ENCODE measurements at regions not wholly inside any gene's neighbourhood (a gene's known extent, or its start where the extent isn't known, plus 50 kb on each side); places are given as distances from the start of the nearest gene placed in this dataset.
"Not testable (repeated sequence)": the region's sequence is repeated elsewhere in the genome, so short reads cannot be mapped to it uniquely, and the experiment has no call there.

DNA sequence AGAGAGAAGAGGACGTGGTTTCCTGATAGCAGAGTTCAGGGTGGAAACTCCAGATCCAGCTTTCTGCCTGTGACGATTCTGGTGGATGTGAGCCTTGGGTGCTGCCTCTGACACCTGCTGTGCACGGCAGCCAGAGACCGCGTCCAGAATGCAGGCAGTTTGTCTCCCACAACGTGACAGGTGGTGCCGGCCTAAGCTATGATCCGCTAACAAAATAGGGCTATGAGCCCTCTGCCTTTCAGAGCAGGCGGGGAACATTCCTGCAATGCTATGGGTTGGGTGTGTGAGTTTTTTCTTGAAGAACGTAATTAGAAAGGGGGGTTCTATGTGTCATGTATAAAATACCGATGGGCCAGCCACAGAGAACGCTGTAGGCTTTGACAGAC lies 297.3 kb upstream of the PRKCQ start:
- DNase-seq (ENCODE audit: low read depth) = no peak

DNA sequence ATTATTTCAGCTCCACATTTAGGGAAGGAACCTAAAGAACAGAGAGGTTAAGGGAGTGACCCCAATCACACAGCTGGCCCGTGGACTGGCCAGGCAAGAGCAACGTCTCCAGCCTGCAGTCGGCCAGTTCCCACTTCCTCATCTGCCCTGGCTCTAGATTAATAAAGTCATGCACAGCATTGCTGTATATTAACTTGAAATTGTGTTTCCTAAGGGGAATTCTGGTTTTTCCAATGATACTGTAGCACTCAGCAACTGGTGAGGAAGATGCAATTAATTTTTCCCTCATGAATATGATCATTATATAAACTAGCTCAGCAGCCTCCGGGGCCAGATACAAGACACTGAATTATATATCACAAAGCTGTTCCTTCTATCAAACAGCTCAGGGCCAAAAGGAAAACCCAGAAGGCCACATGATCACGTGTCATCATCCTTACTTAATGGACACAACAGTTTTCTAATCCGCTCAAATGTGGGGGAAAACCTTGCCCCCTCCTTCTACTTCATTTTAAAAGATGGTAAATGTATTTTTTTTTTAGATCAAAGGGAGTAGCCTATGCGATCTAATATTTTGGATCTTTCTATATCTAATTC lies 295.3 kb upstream of the PRKCQ start:
- DNase-seq (ENCODE audit: low read depth) = no peak

DNA sequence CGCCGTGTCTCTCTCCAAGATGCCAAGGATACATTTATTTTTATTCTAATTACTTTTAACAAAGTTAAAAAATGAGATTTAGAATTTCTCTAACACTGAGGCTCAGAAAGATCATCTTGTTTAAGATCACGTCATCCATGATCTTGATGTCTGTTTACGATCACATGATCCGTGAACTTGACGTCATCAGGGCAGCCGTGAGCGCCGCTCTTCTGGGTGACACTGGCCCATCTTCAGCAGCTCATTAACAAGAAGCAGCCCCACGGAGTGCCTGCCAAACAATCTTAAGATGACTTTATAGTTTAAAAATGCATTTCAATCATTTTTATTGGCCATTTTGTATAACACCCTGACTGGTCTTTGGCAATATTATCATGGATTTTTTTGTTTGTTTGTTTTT lies 291.1 kb upstream of the PRKCQ start:
- DNase-seq (ENCODE audit: low read depth) = no peak

DNA sequence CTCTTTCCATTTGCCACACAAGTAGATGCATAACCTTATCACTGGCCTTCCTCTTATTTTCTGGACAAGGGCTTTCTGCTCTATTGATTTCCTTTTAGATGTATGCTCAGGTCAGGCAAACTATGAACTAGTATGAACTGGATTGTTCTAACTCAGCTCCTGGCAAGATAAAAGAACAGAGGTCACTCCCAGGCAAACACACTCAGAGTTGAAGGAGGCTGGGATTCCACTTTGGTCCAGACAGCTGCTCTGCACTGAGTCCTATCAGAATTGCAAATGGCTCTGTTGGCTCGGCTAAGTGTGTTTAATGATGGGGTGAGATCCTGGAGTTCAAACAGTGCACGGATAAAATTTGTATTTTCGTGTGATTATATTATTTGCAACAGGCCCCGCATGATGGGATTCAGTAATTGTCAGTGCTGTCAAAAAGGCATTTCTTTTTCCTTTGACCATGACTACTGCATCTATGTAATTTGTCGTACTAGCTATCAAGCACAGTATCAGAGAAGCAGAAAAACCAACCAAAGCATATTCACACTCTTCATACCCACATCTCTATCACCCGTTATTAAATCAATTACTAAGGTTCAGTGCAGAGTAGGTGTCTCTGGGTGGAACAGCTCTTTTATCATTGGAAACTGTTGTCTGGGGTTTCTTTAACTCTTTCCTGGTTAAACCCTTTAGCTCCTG lies 288.1 kb upstream of the PRKCQ start:
- no peak for DNase-seq (ENCODE audit: low read depth)

DNA sequence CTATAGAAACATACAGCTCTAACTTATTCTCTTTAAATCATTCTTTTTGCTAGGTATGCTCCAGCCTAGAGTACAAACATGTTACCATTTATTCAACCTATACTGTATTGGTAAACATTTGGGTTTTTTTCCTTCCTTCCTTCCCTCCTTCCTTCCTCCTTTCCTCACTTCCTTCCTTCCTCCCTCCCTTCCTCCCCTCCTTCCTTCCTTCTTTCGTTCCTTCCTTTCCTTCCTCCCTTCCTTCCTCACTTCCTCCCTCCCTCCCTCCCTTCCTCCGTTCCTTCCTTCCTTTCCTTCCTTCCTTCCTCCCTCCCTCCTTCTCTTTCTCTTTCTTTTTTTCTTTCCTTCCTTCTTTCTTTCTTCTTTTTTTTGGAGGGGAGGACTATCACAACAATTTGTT lies 286.7 kb upstream of the PRKCQ start:
- no peak for DNase-seq (ENCODE audit: low read depth)

DNA sequence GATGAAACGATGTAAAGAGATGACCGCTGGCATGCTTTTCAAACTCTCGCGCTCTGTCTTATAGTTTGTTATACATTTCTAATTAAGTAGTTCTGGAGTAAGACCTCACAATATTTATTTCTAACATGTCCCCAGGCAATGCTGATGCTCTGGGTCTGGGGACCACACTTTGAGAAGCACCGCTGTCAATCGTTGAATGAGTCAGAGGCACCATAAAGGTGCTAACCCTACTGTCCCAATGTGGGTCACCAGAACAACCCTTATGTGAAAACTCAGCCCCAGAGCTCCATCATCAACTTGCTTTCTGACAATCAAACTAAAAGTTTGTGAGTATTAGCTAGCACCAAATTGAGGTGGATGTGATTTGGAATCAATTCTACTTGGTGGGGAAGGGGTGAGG lies 284.1 kb upstream of the PRKCQ start:
- no peak for DNase-seq (ENCODE audit: low read depth)

DNA sequence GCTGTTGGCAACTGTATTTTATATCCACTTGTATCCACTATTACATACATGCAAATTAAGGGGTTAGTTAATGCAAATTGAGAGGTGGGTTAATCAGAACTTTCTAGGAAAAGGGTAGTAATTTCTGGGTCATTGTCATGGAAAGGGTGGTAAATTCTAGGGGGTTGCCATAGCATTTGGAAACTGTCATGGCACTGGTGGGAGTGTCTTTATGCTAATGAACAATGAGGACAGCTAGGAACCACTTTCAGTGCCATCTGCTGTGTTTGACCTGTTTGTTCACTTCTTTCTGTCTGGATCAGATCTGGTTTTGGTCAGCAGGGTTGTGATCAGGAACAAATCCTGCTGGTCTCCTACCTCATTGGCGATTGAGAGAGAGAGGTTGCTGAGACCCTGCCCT lies 283.3 kb upstream of the PRKCQ start:
- no peak for DNase-seq (ENCODE audit: low read depth)

DNA sequence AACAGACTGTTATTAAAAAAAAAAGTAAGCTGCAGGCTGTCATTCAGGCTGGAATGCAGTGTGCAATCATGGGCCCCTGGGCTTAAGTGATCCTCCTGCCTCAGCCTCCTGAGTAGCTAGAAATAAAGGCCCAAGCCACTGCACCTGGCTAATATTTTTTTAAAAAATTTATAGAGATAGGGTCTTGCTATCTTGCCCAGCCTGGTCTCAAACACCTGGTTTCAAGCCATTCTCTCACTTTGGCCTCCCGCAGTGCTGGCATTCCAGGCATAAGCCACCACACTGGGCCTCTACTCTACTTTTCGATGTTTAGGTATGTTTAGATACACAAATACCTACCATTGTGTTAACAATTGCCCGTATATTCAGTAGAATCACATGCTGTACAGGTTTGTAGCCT lies 270.4 kb upstream of the PRKCQ start:
- no peak for DNase-seq (ENCODE audit: low read depth)

DNA sequence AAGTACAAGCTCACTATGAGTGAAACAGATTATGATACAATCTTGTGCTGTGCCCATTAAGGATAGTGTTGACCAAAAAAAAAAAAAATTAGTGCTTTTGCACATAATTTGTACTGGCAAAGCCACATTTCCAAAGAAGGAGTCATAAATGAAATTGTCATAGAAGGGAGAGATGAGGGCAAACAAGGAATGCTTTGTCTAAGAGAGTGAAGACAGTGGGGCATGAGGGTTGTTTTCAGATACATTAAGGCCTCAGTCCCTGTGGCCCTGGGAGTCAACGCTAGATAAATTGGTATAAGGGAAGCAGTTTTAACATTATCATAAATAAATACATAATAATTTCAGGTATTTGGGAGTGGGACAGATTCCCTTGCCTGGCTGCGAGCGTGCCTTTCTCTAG lies 267.5 kb upstream of the PRKCQ start:
- no peak for DNase-seq (ENCODE audit: low read depth)

DNA sequence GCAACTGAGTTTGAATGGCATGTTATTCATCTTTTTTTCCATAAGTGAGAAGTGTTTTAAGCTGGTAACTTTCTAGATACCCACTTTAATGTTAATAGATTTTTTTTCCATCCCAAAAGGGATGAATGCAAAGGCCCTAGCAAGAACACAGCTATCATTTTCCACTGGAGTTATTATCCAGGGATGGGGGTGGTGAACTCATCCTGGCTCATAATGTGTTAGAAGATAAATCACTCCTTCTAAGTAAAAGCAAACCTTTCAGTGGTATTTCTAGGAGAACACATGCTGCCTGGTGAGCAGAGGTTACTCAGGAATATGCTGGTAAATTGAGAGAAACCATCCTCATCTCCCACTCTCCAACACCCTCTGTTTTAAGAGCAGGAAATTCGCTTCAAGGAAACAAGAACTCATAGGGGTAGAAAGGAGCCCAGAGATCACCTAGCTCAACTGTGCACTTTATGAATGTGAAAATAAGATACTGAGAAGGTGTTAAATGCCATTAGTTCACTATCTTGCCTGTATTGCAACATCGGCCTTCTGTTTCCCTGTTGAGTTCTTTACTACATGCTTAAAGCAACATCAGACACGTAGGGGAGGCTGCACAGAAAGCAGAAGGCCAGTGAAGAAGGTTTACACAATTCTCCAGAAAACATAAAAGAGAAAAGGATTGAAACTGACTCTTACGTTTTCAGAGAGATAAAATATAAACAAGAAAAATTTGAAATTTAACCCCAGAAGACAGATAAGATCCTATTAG lies 264.0 kb upstream of the PRKCQ start:
- no peak for DNase-seq (ENCODE audit: low read depth)

DNA sequence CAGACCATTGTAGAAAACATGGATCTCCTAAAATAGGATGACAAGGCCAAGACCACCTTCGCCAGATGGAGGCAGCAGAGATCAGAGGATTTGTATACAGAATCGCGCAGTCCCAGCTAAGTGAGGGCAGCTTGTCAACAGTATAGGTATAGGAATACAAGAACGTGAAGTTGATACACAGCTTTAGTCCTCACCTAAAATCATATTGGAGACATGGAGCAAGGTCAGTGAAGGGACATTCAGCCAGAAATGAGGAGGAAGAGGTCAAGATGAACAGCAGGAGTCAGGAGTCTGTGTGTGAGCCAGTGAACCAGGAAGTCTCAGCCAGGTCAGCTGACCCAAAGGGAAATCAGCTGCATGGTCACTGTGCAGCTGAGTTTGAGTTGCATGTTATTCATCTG lies 263.4 kb upstream of the PRKCQ start:
- no peak for DNase-seq (ENCODE audit: low read depth)

DNA sequence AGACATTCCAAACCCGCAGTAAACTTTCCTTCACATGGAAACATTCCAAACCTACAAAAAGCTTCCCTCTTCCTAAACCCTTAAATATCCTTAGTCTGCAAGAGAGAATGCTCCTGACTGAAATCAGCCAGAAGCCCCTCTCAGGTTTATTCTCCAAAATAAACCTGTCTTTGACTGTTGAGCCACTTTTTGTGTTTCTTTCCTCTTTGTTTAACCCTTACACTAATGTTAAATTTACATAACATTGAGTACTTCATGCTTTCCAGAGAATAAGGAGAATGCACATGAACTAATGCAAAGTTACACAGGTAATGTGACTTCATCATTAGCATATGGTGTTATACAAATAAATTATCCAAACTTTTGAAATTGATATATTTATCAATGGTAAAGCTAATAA lies 262.6 kb upstream of the PRKCQ start:
- no peak for DNase-seq (ENCODE audit: low read depth)

DNA sequence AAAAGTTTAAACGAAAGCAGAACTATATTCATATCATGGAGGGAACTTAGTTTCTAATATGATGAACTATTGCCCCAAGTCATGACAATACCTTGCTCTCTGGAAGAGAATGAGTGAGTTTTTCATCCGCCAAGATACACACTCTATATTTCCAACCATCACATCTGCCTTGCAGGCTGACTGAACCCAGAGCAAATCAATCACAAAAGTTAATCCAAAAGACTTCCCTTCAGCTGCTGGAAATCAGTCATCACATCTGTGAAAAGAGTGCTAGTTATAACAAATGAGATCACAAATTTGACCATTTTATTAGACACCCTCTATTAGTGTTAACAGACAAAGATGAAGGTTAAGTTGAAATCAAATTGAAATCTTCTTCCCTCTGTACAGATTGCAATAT lies 261.7 kb upstream of the PRKCQ start:
- DNase-seq (ENCODE audit: low read depth) = no peak

DNA sequence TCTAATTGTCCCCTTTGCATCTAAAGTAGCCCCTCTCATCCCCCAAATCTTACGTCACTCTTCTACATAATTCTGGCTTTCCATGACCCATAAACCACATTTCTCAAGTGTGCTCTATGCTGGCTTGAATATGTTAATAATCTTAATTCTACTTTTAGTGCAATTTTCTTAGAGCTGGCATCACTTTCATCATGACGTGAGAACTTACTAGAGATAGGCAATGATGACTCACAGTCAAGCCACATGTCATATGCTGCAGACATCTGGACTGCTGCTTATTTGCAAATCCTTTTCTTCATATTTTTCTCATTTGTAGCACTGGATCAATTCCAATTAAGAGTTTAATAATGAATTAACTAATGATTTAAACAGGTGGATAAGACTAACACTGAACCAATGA lies 260.7 kb upstream of the PRKCQ start:
- DNase-seq (ENCODE audit: low read depth) = peak; percentile 83

DNA sequence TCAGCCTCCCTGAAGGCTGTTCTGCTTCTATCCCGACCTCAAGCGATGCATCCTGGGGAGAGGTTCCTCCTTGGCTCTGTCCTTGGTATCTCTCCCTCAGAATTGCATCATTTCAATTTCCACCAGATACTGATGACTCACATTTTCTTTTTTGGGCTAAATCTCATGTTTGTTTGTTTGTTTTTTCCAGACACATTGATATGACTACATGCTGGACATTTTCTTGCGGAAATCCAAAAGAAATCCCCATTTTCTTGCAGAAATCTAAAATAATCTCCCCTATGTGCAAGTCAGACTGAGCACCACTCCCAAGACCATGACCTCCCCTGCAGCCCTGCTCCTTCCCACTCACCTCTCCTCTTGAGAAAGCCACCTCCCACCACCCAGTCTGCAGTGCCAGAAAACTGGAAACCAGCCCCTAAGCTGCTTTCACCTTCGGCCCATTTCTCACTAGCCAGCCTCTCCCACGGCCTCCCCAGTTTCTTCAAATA lies 260.2 kb upstream of the PRKCQ start:
- peak; percentile 37 for DNase-seq (ENCODE audit: low read depth)

DNA sequence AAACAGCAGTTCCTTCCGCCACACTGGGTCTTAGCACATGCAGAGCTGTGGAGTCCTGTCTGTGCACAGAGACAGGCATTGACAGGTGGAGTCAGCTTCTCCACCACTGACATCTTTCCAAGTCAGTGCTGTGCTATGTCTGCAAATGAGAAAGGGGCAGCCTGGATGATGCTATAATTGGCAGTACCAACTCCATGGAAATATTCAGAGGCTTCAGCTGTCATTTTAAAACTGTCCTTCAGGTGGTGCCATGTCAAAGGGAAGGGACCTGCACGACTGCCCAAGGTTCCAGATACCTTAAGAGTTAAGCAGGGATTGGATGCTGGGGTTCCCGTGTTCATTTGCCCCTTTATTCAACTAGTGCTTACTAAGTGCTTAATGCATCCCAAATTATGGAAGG lies 258.0 kb upstream of the PRKCQ start:
- DNase-seq (ENCODE audit: low read depth) = no peak

DNA sequence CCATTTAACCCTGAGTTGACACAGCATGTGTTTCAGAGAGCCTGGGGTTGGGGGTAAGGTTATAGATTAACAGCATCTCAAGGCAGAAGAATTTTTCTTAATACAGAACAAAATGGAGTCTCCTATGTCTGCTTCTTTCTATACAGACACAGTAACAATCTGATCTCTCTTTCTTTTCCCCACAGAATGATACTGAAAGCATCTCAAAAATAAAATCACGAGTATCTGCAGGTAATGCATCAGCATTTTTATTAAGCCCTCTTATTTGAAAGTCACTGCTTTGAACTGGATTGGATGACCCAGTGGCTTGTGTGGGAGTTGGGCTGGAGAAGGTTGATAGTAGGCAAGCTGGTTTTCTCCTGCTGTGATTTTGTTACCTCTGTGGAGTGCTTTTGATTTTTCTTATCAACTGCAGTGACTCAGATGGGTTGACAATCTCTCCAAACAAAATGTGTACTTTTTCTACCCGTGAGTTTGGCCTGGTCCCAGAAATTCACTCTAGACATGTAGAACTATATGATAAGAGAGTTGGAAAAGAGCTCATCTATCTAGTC lies 253.5 kb upstream of the PRKCQ start:
- DNase-seq (ENCODE audit: low read depth) = no peak

DNA sequence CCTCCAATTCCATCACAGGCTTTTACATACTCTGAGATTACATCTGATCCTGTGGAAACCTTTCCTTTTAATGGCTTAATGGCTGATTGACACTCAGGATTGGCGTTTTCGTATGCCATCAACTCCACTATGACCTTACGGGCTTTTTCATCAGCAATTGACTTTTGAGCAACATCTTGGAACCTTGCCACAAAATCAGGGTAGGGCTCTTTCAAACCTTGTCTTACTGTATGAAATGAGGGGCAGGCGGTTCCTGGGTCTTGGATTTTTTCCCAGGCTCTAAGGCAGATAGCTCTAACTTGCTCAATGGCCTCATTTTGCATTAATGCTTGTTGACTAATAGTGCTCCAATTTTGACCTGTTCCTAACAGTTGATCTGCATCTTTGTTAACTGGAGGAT lies 250.9 kb upstream of the PRKCQ start:
- not testable (repeated sequence) for DNase-seq (ENCODE audit: low read depth)

DNA sequence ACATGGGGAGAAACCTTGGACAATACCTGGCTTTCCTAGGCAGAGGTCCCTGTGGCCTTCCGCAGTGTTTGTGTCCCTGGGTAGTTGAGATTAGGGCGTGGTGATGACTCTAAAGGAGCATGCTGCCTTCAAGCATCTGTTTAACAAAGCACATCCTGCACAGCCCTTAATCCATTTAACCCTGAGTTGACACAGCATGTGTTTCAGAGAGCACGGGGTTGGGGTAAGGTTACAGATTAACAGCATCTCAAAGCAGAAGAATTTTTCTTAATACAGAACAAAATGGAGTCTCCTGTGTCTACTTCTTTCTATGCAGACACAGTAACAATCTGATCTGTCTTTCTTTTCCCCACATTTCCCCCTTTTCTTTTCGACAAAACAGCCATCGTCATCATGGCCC lies 244.7 kb upstream of the PRKCQ start:
- DNase-seq (ENCODE audit: low read depth) = not testable (repeated sequence)

DNA sequence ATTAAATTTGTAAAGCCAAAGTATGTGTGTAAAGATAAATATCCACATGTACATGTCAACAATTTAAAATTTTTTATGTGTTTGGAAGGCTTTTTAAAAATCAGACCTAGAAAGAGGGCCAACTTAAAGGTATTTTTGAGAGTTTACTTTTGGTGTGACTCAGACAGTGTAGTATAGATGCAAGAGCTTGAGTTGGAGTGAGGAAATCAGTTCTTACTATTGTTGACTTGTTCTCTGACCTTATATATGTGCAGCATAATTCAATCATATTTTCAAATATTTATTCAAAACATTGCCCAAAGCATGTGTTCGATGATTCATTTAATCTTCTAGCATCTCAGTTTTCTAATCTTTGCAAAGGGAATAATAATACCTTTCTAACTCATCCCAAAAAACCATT lies 243.7 kb upstream of the PRKCQ start:
- no peak for DNase-seq (ENCODE audit: low read depth)

DNA sequence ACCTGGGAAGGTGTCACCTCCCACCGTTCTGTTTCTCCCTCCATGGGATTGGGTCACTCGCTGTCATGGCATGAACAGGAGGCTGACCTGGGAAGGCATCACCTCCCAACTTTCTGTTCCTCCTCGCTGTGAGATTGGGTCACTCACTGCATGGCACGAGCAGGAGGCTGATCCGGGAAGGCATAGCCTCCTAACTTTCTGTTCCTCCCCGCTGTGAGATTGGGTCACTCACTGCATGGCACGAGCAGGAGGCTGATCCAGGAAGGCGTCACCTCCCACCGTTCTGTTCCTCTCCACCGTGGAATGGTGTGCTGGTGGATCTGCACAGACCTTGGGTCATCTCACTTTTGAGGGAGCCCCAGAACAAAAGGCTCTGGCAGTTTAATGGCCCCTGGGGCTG lies 239.2 kb upstream of the PRKCQ start:
- no peak for DNase-seq (ENCODE audit: low read depth)

DNA sequence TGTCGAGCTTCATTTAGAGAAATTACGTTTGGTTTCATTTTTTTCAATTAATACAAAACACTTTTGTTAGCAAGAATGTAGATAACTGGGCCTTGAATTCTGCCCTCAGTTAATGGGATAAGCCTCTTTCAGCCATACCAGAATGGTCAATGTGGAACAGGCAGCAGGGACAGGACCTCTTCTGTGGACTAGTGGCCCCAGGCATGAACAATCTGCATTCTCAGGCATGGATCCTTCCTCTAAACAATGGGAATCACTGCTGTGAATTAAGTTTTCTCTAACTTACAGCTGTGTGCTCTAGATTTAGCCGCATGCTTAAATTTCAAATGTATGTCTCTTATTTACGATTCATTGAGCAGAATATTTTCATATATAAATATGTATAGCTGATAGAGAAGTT lies 237.7 kb upstream of the PRKCQ start:
- DNase-seq (ENCODE audit: low read depth) = no peak

DNA sequence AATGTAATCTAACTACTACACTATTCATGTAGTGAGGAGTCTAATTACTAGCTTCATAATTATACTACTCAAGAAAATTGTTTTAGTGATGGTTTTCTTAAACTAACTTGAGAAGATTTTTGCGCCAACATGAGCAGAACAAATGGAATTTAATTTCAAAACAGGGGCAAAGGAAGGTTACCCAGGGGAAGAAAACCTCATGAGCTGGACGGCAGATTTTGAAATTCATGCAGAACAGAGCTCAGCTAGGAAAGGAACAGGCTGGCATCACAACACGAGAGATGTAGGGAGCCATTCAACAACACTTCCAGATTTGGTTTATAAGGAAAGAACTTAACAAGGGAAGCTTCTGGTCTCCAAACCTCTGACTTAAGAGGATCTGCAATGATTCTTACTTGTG lies 235.3 kb upstream of the PRKCQ start:
- DNase-seq (ENCODE audit: low read depth) = peak; percentile 75

Measured in fibroblast of gingiva (primary cell).